ENCODE measurements at regions not wholly inside any gene's neighbourhood (a gene's known extent, or its start where the extent isn't known, plus 50 kb on each side); places are given as distances from the start of the nearest gene placed in this dataset.

- TF ChIP-seq CTCF (IDR thresholded peaks at IDR 0.05; ENCODE audit: control extremely low read depth in 1 of 3, insufficient read depth in 1 of 3, low read depth in 1 of 3, low read length in 3 of 3) = no peak
- no peak for TF ChIP-seq SUZ12 (IDR thresholded peaks at IDR 0.05; ENCODE audit: low read length)
- TF ChIP-seq MAFK (IDR thresholded peaks at IDR 0.05; ENCODE audit: low read depth, low read length) = no peak
- no peak for TF ChIP-seq POLR2AphosphoS5 (IDR thresholded peaks at IDR 0.05; ENCODE audit: low read depth, low read length)
- TF ChIP-seq GTF2F1 (IDR thresholded peaks at IDR 0.05; ENCODE audit: borderline replicate concordance, low read depth, low read length) = no peak
Observed at GRCh38 chr3:118578559-118578958, 456.1 kb downstream of the IGSF11 start.
